GM18858 (cell line): ENCODE measurements at regions not wholly inside any gene's neighbourhood (a gene's known extent, or its start where the extent isn't known, plus 50 kb on each side); places are given as distances from the start of the nearest gene placed in this dataset.
"Not testable (repeated sequence)": the region's sequence is repeated elsewhere in the genome, so short reads cannot be mapped to it uniquely, and the experiment has no call there.

Experiments
- ATAC-seq: cut with Tn5 transposase; IDR thresholded peaks from one replicate; pipeline ENCODE4 v1.9.1; 2021; ENCODE audit not compliant: unreplicated experiment

DNA sequence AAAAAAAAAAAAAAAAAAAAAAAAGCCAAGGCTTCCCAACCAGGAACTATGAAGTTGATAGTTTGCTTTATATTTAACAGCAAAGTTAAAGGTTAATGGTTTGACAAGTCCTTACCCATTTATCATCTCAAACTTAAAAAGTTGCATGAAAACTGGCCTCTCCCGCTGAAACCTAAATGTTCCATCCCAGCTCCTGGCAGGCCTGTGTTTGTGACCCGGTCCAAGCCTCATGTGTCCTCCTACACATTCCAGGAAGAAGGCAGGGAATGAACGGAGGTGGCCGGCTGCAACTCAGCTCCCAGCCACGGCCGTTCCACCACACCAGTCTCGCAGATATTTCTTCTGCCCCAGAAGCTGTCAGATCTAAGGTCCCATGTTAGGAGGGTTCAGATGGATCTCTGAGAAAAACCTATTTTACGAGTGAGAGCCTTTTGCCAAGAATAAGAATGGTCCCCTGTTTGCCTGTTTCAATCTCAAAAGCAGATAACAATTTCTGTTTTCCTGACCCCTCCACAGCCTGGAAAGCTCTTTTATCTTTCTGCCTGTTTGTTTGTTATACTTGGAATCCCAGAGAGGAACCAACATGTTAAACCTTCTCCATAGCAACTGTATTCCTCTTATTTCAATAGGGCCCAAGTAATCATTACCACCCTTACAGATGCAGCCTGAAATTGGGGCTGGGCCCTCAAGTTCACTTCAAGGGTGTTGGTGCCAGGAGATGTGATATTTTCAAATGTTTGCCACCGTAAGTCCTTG, 56.5 kb downstream of the KCTD12 start:
- no peak for ATAC-seq

DNA sequence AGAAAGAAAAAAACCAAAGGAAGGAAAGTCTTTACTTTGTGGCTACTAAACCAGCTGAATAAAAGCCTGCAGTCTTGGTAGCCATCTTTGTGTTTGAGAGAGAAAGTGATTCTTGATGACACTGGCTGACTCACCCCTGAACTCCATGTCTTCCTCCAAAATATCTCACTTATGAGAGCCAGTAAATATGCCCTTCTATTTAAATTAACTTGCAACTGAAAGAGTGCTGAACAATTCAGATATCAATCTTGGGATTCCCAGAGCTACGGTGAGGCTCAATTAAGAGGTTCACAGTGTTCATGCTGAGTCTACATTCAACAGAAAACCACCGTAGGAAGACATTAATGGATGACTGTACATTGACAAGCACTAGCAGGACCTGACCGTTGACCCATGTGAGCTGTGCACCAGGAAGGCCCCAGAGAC, 57.9 kb downstream of the KCTD12 start:
- ATAC-seq: peak; percentile 49

DNA sequence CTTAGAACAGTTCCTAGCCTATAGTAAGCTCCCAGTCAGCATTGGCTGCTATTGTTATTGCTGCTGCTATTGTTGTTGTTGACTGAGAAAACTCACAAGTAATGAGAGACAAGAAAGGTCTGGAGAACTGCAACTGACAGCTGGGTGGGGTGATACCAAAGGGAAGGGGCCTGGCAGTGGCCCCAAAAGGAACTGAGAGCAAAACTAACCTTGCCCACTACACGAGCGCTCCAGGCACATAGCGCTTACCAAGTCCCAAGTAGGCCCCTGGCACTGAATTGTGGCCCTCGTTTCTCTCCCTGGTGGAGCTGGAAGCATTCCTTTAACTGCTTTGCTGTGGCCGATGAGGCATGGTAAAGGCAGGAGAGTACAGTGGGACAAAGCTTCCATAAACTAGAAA, 59.7 kb downstream of the KCTD12 start:
- no peak for ATAC-seq

DNA sequence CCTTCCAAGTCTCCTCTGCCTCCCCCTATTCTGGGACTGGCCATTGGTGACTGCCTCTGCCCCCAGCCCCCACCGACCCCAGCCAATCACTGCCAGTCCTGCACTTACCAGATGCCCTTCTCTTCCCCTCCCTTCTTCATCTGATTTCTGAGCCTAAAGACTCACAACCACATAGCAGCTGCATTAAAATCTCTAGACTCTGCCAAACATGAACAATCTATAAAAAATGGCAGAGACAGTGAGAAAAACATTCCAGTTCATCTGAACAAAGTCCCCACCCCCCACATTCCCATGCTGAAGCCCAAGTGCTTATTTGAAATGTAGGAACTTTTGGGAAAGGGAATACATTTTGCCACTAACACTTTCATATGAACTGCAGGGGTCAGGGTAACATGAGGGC, 60.8 kb downstream of the KCTD12 start:
- ATAC-seq: no peak

DNA sequence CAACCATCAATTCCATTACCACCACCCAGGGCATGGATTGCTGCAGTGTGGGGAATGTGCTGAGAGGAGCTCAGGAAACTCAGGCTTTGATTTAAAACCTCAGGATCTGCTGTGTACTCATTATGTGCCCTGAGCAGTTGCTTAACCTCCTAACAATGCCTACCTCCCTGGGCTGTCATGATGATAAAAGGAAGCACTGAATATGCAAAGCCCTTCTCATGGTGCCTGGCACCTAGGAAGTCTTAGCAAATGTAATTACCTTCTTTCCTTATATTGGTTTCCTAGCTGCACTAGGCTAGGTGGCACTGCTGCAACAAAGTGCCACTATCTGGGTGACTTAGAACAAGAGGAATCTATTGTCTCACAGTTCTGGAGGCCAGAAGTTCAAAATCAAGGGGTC, 62.2 kb downstream of the KCTD12 start:
- no peak for ATAC-seq

DNA sequence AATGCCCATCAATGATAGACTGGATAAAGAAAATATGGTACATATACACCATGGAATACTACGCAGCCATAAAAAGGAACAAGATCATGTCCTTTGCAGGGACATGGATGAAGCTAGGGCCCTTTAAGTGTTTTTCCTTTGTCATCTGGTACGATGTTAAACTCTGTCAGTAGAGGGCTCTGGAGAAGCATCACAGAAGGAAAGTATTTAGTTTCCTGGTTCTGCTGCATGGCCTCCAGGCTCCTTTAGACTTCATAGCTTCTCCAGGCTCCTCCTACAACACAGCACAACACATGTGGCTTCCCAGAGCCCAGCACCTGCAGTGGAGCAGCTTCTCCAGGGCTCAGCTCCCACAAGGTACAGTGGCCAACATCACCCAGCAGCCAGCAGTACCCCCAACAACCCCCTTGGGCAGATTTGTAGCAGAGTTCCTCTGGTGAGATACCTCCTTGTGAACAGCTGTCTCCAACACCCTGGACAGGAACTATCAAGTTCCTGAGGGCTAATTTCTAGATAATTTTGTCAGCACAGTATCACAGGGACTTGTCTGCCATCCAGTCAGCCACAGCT, 63.4 kb downstream of the KCTD12 start:
- ATAC-seq: peak; percentile 58

DNA sequence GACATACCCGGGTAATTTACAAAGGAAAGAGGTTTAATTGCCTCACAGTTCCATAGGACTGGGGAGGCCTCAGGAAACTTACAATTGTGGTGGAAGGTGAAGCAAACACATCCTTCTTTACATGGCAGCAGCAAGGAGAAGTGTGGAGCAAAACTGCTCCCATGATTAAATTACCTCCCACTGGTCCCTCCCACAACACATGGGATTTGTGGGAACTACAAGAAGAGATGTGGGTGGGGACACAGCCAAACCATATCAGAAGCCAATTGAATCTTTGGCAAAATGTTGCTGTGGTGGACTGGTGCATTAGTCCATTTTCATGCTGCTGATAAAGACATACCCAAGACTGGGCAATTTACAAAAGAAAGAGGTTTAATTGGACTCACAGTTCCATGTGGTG, 65.0 kb downstream of the KCTD12 start:
- ATAC-seq: not testable (repeated sequence)

DNA sequence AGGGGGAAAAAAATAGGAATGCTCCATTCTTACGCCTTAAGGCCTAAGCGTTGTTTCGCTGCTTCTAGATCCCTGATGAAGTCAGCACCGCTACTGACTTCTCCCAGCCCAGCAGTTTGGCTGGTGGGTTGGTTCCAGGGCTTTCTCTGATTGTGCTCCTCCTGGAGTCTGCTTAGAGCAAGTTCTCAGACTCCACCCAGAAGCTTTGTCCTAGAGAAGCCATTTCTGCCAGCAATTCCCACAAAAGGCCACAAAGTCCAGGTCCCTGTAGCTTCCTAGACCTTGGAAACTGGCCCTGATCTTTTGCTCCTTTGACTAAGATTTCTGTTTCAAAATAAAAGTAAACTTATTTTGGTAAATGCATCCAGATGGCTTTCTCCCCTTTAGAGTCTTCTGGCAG, 65.4 kb downstream of the KCTD12 start:
- ATAC-seq: no peak

DNA sequence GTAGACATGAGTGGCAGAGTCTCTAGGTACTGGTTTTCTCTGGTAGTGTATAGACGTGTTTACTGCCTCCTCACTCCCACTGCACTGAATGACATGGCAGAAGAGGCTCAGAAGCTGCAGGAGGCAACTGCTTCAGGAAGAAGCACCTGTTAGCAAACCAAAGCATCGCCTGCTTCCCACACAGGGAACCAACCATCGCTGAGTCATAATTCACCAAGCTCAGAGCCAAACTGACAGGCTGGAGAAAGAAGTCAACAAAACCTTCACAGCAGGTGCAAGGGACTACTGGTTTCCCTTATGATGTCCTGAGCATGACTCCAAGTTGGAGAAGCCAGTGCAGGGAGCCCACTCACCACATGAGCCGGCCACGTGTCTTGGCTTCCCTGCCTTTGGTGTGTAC, 69.8 kb downstream of the KCTD12 start:
- ATAC-seq: peak; percentile 67

DNA sequence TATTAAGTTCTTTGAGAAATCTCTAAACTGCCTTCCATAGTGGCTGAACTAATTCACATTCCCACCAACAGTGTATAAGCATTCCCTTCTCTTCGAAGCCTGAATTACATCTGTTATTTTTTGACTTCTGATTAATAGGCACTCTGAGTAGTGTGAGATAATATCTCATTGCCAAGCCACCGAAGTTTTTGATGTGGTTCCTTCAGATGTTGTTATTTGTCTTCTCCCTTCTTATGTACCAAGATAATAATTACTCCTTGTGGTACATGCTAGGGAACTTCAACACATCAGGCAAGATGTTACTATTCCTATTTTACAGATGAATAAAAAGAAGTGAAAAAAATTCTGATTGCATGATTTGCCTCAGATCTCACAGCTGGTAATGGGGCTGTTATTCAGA, 70.9 kb downstream of the KCTD12 start:
- no peak for ATAC-seq

DNA sequence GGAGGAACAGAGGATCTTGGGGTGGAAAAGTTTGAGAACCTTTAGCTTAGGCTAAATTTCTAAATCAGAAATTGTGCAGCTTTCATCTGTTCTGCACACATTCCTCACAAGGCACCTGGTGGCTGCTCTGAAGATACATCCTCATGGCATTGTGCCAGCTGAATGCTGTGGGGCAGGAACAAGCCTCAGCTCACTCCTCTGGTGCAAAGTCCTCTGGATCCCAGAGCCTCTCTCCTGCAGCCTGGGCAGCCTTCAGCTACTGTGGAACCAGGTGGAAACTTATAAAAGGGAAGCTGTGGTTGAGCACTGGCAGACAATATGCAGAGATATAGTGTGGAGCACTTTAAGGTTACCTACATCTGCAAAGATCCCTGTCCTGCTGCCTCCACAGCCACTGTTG, 72.3 kb downstream of the KCTD12 start:
- no peak for ATAC-seq

DNA sequence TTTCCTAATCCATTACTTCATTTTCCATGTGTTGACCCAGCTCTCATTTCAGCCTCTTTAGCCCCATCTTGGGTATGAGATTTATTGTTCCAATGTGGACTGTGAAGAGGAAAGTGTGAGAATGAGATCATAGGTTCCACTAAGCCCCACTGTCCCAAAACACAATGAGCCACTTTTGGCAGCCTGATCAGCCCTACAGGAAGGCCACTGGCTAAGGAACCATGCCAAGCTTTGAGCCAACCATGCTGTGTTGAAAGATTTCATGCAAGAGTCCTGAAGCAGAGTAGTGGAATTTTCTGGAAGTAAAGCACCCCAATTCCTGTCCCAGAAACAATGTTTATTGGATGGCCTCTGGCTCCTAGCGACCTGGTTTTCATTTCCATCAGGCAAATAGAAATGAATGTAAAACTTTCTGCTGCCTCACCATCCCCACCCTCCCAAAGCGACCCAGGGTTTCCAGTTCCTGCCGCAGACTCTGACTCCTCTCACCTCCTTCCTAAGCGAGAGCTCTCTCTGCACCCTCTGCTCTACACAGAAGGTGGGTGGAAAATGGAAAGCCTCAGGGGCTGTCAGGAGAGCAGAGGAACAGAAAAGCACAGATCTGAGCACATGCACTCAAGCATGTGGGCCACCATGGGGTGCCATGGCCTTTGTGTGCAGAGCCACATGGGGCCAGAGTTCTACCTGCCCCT, 73.1 kb downstream of the KCTD12 start:
- ATAC-seq: no peak

DNA sequence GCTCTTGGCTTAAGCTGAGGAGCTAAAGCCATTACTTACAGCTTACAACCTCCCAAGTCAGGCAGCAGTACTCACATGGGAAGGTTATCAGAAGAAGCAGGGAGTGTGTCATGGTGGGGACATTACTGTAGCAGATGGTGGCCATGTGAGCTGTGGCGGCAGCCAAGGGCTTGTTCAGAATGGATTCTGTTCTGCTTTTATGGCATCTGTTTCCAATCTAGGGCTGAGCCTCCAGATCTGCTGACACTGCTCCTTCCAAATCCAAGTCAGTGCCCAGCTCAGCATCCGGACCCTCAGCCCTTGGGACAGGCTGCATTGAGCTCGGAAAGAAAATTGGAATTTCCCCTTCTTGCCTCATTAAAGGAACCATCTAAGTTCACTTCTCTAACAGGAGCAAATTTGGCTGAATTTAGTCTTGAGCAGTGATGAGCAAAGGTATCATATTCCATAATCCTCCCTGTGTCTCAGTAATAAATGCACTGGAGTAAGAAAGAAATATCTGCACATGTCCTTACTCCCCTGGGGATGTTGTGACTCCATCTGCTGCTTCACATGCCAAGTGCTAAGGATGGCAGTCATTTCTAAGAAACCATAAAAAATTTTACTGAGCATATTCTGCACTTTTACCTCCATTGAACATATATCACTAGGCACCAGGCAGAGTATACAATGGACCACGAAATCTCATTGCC, 73.9 kb downstream of the KCTD12 start:
- no peak for ATAC-seq

DNA sequence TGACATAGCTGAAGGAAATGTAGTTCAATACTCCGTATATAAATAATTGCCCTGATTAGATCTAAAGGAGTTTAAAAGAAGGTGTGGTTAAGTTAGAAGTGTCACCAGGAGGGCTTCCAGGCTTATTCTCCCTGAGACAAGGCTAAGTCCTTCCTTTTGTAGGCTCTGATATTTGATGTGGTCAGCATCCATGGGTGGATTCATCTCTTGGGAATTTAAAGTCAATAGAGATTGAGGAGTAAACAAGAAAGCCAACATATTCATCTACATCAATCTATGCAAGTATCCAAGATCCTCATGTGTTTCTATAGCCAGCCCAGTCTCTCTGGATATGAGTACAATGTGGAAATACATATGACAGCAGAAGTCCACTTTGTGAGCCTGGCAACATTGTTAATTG, 76.8 kb downstream of the KCTD12 start:
- ATAC-seq: no peak

DNA sequence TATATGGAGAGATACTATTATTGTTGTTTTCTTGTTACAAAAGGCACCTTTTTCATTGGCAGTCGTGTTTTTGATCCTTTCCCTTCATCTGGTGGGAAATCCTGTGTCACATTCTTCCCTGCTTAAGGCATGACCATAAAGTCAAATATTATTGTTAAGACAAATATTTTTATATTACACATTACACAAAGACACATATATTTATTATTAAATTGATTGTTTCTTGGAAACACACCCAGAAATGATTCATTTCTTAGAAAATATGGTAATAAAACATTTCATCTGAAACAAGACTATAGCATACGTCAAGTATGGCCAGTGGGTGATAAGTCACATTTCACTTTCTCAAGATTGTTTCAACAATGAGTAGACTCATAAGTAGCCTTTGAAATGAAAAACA, 77.3 kb downstream of the KCTD12 start:
- no peak for ATAC-seq

DNA sequence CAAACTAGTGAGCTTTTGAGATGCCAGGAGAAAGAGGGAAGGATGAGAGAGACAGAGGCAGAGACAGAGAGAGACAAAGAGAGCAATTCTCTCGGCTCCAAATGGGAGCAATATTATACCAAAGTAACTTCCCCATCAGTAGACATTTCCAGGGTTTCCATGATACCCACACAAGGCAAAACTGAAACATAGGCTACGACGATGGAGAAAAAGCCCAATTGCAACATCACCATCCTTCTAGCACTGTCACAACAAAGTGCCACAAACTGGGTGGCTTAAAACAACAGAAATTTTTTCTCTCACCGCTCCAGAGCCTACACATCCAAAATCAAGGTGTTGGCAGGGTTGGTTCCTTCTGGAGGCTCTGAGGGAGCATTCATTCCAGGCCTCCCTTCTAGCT, 81.4 kb downstream of the KCTD12 start:
- ATAC-seq: no peak

DNA sequence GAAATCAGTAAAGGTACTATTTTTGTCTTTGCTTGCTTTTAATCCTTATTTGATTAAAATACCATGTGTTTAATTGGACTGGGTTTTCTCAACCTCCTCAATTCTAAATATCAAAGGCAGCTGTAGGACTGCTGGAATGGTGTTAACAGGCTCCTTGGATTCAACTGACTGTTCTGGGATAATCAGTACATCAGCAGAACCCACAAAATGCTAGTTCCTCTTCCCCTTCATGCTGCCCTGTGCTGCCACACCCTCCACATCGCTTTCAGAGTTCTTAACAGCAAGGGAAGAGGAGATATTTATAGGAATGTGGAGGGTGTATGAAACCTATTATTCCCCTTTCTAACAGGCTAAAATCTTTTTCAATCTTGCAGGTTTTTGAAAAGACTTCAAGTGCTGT, 82.4 kb downstream of the KCTD12 start:
- no peak for ATAC-seq

DNA sequence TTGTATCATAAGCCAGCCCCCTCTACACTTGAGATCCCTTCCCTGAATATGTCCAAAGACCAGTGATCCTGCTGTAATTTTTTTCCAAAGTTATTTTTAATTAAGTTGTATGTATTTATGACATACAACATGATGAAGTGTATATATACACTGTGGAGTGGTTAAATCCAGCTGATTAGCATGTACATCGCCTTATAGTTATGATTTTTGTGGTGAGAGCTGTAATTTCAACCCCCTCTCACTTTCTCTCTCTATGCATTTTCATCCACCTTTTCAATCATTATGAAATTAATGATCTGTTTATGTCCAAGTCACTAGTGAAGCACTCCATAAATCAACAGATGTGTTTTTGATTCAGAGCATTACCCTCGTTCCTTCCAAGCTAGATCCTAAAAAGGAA, 85.3 kb downstream of the KCTD12 start:
- no peak for ATAC-seq

DNA sequence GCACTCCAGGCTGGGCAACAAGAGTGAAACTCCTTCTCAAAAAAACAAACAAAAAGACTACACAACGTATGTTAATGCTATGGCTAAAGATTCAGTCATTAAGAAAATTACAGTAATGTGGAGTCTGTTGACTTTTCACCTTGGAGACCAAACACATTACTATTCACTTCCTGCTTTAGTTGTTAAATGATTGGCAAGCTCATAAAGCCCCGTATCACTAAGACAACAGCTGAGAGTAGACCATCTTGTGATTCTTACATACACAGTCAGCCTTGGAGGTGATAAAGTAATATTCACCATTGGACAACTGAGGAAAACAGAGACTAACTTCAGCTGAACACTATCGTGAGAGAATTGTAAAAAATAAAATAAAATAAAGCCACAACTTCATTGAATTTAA, 86.5 kb downstream of the KCTD12 start:
- peak; percentile 54 for ATAC-seq

DNA sequence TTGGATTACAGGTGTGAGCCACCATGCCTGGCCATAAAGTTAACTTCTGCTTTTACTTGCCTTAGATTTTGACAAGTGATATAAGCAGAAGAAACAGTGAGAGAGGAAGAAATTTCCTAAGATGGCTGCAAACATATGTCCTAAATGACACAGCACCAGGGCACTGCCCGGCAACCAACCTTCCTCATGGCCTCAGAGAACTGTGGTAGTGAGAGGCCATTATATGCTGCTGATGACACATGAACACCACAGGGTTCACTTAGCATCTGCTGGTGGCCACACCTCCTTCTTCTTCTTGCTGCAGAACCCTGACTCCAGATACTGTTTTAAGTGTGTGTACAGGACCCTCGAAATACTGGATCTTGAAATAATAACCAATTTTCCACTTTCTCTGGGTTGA, 88.2 kb downstream of the KCTD12 start:
- ATAC-seq: no peak

DNA sequence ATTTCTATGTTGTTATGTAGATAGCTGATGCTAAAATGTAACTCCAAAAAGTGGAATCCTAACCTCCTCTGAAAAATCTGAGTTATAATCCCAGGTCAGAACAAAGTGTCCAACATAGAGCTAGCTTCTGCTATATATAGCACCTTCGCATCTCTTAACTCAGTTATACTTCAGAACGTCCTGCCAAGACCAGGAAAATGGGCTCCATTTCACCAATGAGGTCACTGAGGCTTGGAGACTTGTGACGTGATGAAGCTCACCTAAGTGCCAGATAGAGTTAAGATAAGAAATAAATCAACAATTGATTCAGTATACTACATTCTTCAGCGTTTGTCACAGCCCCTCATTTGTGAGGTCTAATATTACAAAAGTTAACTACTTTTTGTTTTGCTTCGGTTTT, 88.8 kb downstream of the KCTD12 start:
- ATAC-seq: no peak

DNA sequence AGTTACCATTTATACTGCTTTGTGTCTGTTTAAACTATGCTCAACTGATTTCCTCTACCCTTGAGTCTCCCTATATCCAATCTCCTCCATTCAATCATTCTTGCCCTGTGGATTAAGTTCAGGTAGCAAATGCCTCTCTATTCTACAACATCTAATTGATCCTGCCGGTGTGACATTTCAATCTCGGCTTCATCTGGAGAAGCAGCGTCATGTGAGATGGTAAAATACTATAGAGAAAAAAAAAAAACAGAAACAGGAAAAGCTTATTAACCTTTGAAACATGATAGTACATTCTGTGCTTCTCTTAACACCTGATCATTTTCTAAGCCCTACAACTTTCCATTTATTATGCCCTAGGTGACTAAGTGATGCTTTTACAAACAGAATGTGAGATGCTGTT, 89.4 kb downstream of the KCTD12 start:
- no peak for ATAC-seq
